Stimulated activated CD4-positive, alpha-beta T cell treated with anti-CD3 and anti-CD28 coated beads, Interleukin-4, amount 100 ng/mL, for 4 hours (primary cell): ENCODE measurements at regions not wholly inside any gene's neighbourhood (a gene's known extent, or its start where the extent isn't known, plus 50 kb on each side); places are given as distances from the start of the nearest gene placed in this dataset.

ENCODE experiments used
- DNase-seq, 2 experiments: peaks; one replicate each; pipeline ENCODE4 v3.0.0-alpha.2; 2020

GRCh38 chr13:89239361-89240127, 1568.4 kb downstream of the SLITRK5 start:
- no peak for DNase-seq

- no peak for DNase-seq
These were observed 1584.8 kb downstream of the SLITRK5 start for GRCh38 chr13:89255844-89256406.

- no peak for DNase-seq
These were observed 1596.6 kb downstream of the SLITRK5 start for GRCh38 chr13:89267734-89268133.

- DNase-seq, result no peak
These were observed 1598.6 kb downstream of the SLITRK5 start for GRCh38 chr13:89269737-89270136.

GRCh38 chr13:89270736-89271135, 1599.6 kb downstream of the SLITRK5 start:
- DNase-seq, result no peak

- no peak for DNase-seq
These were observed 1608.2 kb downstream of the SLITRK5 start for GRCh38 chr13:89279374-89279773.

GRCh38 chr13:89281331-89281730, 1610.2 kb downstream of the SLITRK5 start:
- no peak for DNase-seq

GRCh38 chr13:89282241-89282640, 1611.1 kb downstream of the SLITRK5 start:
- DNase-seq, result no peak

- no peak for DNase-seq
These were observed 1616.2 kb downstream of the SLITRK5 start for GRCh38 chr13:89287381-89287780.

- no peak for DNase-seq
These were observed 1623.1 kb downstream of the SLITRK5 start for GRCh38 chr13:89294115-89294867.

- no peak for DNase-seq
These were observed 1636.1 kb downstream of the SLITRK5 start for GRCh38 chr13:89307278-89307677.

- no peak for DNase-seq
These were observed 1639.9 kb downstream of the SLITRK5 start for GRCh38 chr13:89310943-89311672.

- DNase-seq, result no peak
These were observed 1644.1 kb downstream of the SLITRK5 start for GRCh38 chr13:89315287-89315686.

GRCh38 chr13:89322466-89322865, 1651.3 kb downstream of the SLITRK5 start:
- no peak for DNase-seq

- DNase-seq, result no peak
These were observed 1653.4 kb downstream of the SLITRK5 start for GRCh38 chr13:89324582-89324981.

- no peak for DNase-seq
These were observed 1672.0 kb downstream of the SLITRK5 start for GRCh38 chr13:89343165-89343564.

- DNase-seq, result no peak
These were observed 1681.2 kb downstream of the SLITRK5 start for GRCh38 chr13:89352384-89352783.

- DNase-seq, result no peak
These were observed 1690.7 kb downstream of the SLITRK5 start for GRCh38 chr13:89361909-89362308.

GRCh38 chr13:89363144-89363543, 1692.0 kb downstream of the SLITRK5 start:
- no peak for DNase-seq

GRCh38 chr13:89372193-89372592, 1701.0 kb downstream of the SLITRK5 start:
- DNase-seq, result no peak

GRCh38 chr13:89375839-89376238, 1704.7 kb downstream of the SLITRK5 start:
- DNase-seq, result no peak

- no peak for DNase-seq
These were observed 1708.9 kb downstream of the SLITRK5 start for GRCh38 chr13:89380101-89380500.

- no peak for DNase-seq
These were observed 1711.8 kb downstream of the SLITRK5 start for GRCh38 chr13:89382981-89383380.
